ENCODE measurements at regions not wholly inside any gene's neighbourhood (a gene's known extent, or its start where the extent isn't known, plus 50 kb on each side); places are given as distances from the start of the nearest gene placed in this dataset.

DNA sequence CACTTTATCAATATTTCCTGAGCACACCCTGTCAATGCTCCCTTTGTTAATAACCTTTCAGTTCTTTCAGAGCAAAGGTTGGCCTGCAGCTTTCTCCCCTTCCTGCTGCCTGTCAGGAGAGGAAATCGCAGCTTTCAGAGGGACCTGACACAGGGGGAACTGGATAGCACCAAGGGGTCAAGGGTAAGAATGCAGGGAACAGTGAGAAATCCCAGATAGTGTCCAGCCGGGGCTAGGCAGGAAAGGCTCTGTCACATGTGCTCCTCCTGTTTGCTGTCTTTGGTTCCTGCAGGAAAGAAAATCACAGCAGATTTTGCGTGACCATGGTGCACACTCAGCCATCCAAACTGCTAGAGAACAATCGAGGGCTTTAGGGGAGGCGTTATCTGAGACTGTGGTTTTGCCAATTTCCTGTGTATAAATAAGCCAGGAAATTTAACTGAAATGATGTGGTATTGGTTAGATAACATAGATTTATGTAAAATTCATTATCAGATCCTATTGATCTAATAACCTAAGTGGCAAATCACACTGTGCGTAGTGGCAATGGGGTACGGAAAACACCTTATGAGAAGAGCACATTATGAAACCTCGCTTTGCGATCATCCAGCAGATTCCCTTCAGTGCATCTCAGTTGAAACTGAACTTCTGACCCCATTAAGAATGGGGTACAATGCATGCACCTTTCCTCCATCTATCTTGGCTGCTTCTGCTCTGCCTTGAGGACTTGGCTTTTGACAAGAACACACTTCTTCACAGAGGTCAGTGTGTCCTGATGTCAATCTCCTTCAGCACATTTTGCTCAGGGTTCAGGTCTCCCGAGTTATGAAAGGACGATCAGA is 178.0 kb downstream of the ICOS start:
- TF ChIP-seq, protein P1, sequence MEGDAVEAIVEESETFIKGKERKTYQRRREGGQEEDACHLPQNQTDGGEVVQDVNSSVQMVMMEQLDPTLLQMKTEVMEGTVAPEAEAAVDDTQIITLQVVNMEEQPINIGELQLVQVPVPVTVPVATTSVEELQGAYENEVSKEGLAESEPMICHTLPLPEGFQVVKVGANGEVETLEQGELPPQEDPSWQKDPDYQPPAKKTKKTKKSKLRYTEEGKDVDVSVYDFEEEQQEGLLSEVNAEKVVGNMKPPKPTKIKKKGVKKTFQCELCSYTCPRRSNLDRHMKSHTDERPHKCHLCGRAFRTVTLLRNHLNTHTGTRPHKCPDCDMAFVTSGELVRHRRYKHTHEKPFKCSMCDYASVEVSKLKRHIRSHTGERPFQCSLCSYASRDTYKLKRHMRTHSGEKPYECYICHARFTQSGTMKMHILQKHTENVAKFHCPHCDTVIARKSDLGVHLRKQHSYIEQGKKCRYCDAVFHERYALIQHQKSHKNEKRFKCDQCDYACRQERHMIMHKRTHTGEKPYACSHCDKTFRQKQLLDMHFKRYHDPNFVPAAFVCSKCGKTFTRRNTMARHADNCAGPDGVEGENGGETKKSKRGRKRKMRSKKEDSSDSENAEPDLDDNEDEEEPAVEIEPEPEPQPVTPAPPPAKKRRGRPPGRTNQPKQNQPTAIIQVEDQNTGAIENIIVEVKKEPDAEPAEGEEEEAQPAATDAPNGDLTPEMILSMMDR (IDR thresholded peaks at IDR 0.05): no peak
- whole genome bisulfite sequencing, 2 donors: 62 to 64% methylated on average over 11 of the region's 11 CpGs
- ATAC-seq: peak; percentile 27 to 61 (median 44)

DNA sequence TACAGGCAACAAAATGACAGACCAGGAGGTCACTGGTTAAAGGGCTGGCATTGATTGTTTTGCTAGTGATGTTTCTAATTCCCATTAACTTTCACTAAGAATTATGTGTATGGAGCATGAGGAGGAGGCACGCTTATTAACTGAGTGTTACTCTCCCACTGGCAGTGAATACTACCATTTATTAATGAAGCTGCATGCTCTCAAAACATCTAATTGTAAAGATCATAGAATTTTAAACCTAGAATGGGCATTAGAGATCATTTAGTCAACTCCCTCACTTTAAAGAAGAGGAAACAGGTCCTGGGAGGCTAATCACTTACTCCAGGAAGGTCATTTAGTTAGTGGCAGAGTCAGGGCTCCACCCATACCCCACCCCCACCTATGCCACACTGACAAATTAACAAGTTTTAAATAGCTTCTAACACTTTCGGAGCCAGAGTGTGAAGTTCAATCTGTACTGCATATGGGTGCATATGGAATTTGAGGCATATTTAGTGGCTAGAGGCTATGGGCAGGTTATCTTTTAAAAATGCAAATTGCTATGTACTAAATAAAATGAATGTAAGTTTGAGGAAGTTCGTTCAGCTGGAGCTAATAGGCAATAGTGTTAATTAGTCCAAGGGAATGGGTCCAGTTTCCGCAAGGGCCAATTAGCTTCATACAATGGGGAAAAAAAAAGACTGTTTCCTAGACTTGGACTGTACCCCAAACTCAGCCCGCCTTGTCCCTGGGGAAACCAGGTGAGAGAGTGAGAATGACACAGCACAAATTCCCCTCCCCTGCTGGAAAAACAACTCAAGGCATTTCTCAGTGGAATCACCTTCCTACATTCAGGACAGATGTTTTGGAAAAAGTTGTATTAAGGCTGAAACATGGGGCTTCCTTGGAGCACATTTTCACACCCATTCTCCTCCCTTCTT is 178.8 kb downstream of the ICOS start:
- H3K27me3 ChIP-seq: no peaks in the 10 kb centered on the region
- 66 to 67% methylated on average over 5 of the region's 5 CpGs for WGBS, 2 donors
- H3K4me3 ChIP-seq: no peak overlapping the region
- H3K27ac ChIP-seq: peak overlapping the region in 3 of 10 donors; percentile 14 to 55 (median 48)
- TF ChIP-seq, protein P1 (IDR thresholded peaks at IDR 0.05): no peak
- intact Hi-C loops (cut with DNase I): no loop called here
- H3K4me1 ChIP-seq: peaks cover 5 to 63% (median 37%) of the 10 kb centered on the region in 9 donors
- no peaks in the 10 kb centered on the region for H3K9me3 ChIP-seq
- no peak for DNase-seq
- H3K36me3 ChIP-seq: no peaks in the 10 kb centered on the region
- ATAC-seq: peak in 1 of 8 donors; percentile 33

More for the DNA sequence above, 178.0 kb downstream of the ICOS start:
- no peaks in the 10 kb centered on the region for H3K27me3 ChIP-seq
- DNase-seq: peak in 1 of 2 donors; percentile 23
- no peak overlapping the region for H3K4me3 ChIP-seq
- H3K36me3 ChIP-seq: no peaks in the 10 kb centered on the region
- H3K4me1 ChIP-seq: peaks cover 5 to 72% (median 46%) of the 10 kb centered on the region in 9 donors
- H3K9me3 ChIP-seq: no peaks in the 10 kb centered on the region
- H3K27ac ChIP-seq: peak overlapping the region in 1 of 10 donors; percentile 48
- intact Hi-C loops (cut with DNase I): no loop called here

DNA sequence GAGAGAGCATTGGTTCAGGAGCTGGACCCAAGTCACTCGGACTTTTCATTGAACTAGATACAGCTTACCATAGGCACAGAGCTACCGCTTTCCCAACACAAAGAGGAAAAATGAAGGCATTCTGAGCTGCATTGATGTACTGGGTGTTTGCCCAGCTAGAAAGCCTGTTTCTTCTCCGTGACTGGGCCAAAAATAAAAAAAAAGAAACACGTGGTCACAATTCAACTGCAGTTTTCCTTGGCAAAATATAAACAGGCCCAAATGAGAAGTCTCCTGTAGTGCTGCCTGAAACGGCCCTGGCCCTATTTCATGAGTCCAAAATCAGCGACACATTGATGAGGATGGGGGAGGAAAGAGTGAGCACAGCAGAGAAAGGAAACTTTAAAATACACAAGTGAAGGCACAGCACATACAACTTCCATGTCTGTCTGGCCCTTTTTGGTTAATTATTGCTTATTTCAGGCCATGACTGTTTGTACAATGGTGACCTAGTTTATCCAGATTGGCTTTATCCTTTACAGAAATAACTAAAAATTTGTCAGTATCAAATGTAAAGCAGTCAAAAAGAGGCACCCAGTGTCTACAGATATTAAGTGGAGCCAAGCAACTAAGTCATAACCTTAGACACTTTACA is 179.7 kb downstream of the ICOS start:
- Histone ChIP-seq H3K36me3 (no peaks in the 10 kb centered on the region), H3K4me3 (no peak overlapping the region), H3K9me3 (no peaks in the 10 kb centered on the region), H3K27me3 (no peaks in the 10 kb centered on the region), H3K4me1 (peaks cover 3 to 55% (median 28%) of the 10 kb centered on the region in 9 donors), H3K27ac (peak overlapping the region in 4 of 10 donors; percentile 14 to 55 (median 36))
- ATAC-seq: peak in 6 of 8 donors; percentile 35 to 55 (median 49)
- intact Hi-C loops (cut with DNase I): no loop called here
- WGBS, 2 donors: 41 to 51% methylated on average over 6 of the region's 6 CpGs
- TF ChIP-seq, protein P1 (IDR thresholded peaks at IDR 0.05): no peak
- no peak for DNase-seq

GRCh38 chr2:204122425-204122824 is 185.9 kb downstream of the ICOS start:
- Histone ChIP-seq H3K4me3 (no peak overlapping the region), H3K27ac (no peak overlapping the region), H3K36me3 (no peaks in the 10 kb centered on the region), H3K4me1 (peaks cover 0 to 3% (median 0%) of the 10 kb centered on the region in 9 donors), H3K9me3 (no peaks in the 10 kb centered on the region), H3K27me3 (no peaks in the 10 kb centered on the region)
- TF ChIP-seq, protein P1 (IDR thresholded peaks at IDR 0.05): no peak
- DNase-seq (no peak), ATAC-seq (no peak)
- intact Hi-C loops (cut with DNase I): no loop called here
- WGBS, 2 donors: 70 to 82% methylated on average over 4 of the region's 4 CpGs

Measured in heart right ventricle (tissue), 16 donors.